SK-N-MC (cell line): ENCODE measurements at regions not wholly inside any gene's neighbourhood (a gene's known extent, or its start where the extent isn't known, plus 50 kb on each side); places are given as distances from the start of the nearest gene placed in this dataset.

Experiments used
- FOXP2 ChIP-seq: optimal IDR thresholded peaks from 2 replicates; pipeline ENCODE3; 2011; ENCODE audit warnings: mild to moderate bottlenecking, moderate library complexity; ENCODE audit not compliant: insufficient read depth; ENCODE audit errors: extremely low read length, control extremely low read depth
- POLR2AphosphoS5 ChIP-seq: IDR thresholded peaks from 2 replicates; pipeline ENCODE4 v1.6.1; 2012; ENCODE audit warnings: mild to moderate bottlenecking, low read depth, low read length, borderline replicate concordance

DNA sequence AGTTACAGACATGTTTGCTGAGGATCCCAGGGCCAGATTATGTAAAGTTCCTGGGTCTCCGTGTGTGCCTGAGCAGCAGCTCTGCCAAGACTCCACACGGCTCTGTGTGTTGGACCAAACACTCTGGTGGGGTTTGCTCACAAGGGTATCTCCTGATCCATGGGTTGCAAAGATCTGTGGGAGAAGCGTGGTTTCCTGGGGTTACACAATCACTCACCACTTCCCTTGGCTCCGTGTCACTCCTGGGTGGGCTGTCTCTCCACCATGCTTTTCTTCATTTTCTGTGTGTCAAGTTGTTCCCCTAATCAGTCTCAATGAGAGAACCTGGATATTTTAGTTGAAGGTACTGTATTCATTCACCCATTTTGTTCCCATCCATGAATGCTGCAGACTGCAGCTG, 1088.8 kb downstream of the FSCB start:
- no peak for TF ChIP-seq POLR2AphosphoS5
- TF ChIP-seq FOXP2: no peak
